ENCODE measurements at regions not wholly inside any gene's neighbourhood (a gene's known extent, or its start where the extent isn't known, plus 50 kb on each side); places are given as distances from the start of the nearest gene placed in this dataset.

DNA sequence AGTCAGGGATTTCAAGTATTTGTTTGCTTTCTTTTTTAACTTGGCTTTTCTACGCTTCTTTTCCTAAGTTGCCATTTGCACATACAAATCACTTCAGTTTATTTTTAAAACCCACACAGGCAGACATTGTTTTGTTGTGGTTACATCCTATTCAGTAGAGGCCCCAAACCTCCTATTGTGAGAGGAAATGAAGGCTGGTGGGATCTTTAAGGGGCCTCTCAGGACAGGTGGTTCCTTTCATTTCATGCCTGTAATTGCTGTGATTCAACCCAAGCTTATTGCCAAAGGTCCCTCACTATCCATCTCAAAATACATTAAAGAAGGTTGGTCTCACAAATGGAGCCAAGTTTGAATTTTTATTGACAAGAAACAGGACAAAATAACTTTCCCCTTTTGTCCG is 257.1 kb downstream of the ADAMTS20 start:
- no peak overlapping the region for H3K23ac ChIP-seq (ENCODE audit: low read length)
- no peak overlapping the region for H4K91ac ChIP-seq (ENCODE audit: low read depth, low read length)
- no peaks in the 10 kb centered on the region for H3K79me2 ChIP-seq (ENCODE audit: control insufficient read depth, insufficient read depth, low read length, poor library complexity)
- no peak overlapping the region for H2BK120ac ChIP-seq (ENCODE audit: insufficient read depth, low read length, poor library complexity)
- no peak overlapping the region for H3K18ac ChIP-seq (ENCODE audit: low read length)
- H3K4me2 ChIP-seq (ENCODE audit: low read length) = no peak overlapping the region
- no peaks in the 10 kb centered on the region for H3K4me1 ChIP-seq (ENCODE audit: control insufficient read depth in 1 of 2, insufficient read depth in 2 of 2, low read length in 2 of 2)
- no peak overlapping the region for H3K4me3 ChIP-seq (ENCODE audit: low read depth, low read length)
- no peak overlapping the region for H2AK5ac ChIP-seq (ENCODE audit: low read length)
- H3K9ac ChIP-seq (ENCODE audit: low read length) = no peak overlapping the region
- no peak for DNase-seq
- H3K36me3 ChIP-seq (ENCODE audit: control insufficient read depth in 1 of 2, insufficient read depth in 2 of 2, low read length in 2 of 2) = no peaks in the 10 kb centered on the region
- no peak overlapping the region for H3K27ac ChIP-seq (ENCODE audit: low read depth, low read length)
- H2BK5ac ChIP-seq (ENCODE audit: low read depth, low read length, poor library complexity) = no peak overlapping the region
- no peak overlapping the region for H2AFZ ChIP-seq (ENCODE audit: insufficient read depth, low read length, poor library complexity)
- H3K9me3 ChIP-seq (ENCODE audit: insufficient read depth, low read depth, low read length) = no peaks in the 10 kb centered on the region
- H3K79me1 ChIP-seq (ENCODE audit: low read length) = no peaks in the 10 kb centered on the region
- H3K14ac ChIP-seq (ENCODE audit: low read length) = no peak overlapping the region
- WGBS (ENCODE audit: extremely low coverage, insufficient coverage, insufficient read length) = no CpG with 5 or more reads among the region's 2 CpGs
- H4K8ac ChIP-seq (ENCODE audit: low read depth, low read length) = no peak overlapping the region
- no peak overlapping the region for H2BK12ac ChIP-seq (ENCODE audit: low read length)
- no peaks in the 10 kb centered on the region for H3K27me3 ChIP-seq (ENCODE audit: insufficient read depth, low read length)
- H3K4ac ChIP-seq (ENCODE audit: low read depth, low read length) = no peak overlapping the region
- no peak overlapping the region for H4K12ac ChIP-seq (ENCODE audit: low read depth, low read length)

DNA sequence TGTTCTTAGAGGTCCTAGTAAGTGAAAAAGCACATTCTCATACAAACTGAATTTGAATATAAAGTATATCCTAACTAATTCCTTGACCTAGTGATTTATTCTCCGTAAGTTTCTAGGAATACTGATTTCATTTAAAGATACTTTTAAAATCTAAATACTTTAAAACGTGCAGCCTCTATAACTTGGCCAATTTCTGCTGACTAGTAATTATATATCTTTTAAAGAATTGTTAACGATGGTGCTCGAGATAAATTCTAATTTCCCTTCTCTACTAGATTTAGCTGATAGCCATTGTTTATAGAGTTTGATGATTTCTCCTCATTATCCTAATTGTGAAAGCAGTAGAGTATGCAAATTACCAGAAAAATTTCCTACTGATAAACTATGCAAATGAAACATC is 257.9 kb downstream of the ADAMTS20 start:
- Histone ChIP-seq H3K4me3 (ENCODE audit: low read depth, low read length) (no peak overlapping the region), H3K14ac (ENCODE audit: low read length) (no peak overlapping the region), H4K12ac (ENCODE audit: low read depth, low read length) (no peak overlapping the region), H3K79me2 (ENCODE audit: control insufficient read depth, insufficient read depth, low read length, poor library complexity) (no peaks in the 10 kb centered on the region), H3K4me1 (ENCODE audit: control insufficient read depth in 1 of 2, insufficient read depth in 2 of 2, low read length in 2 of 2) (no peaks in the 10 kb centered on the region), H2BK120ac (ENCODE audit: insufficient read depth, low read length, poor library complexity) (no peak overlapping the region), H3K4ac (ENCODE audit: low read depth, low read length) (no peak overlapping the region), H3K9ac (ENCODE audit: low read length) (no peak overlapping the region), H3K18ac (ENCODE audit: low read length) (no peak overlapping the region), H3K27me3 (ENCODE audit: insufficient read depth, low read length) (no peaks in the 10 kb centered on the region), H3K36me3 (ENCODE audit: control insufficient read depth in 1 of 2, insufficient read depth in 2 of 2, low read length in 2 of 2) (no peaks in the 10 kb centered on the region), H4K91ac (ENCODE audit: low read depth, low read length) (no peak overlapping the region), H3K79me1 (ENCODE audit: low read length) (no peaks in the 10 kb centered on the region), H3K9me3 (ENCODE audit: insufficient read depth, low read depth, low read length) (no peaks in the 10 kb centered on the region), H3K23ac (ENCODE audit: low read length) (no peak overlapping the region), H3K27ac (ENCODE audit: low read depth, low read length) (no peak overlapping the region), H2AFZ (ENCODE audit: insufficient read depth, low read length, poor library complexity) (no peak overlapping the region), H2BK12ac (ENCODE audit: low read length) (no peak overlapping the region), H2BK5ac (ENCODE audit: low read depth, low read length, poor library complexity) (no peak overlapping the region), H2AK5ac (ENCODE audit: low read length) (no peak overlapping the region), H4K8ac (ENCODE audit: low read depth, low read length) (no peak overlapping the region), H3K4me2 (ENCODE audit: low read length) (no peak overlapping the region)
- WGBS (ENCODE audit: extremely low coverage, insufficient coverage, insufficient read length) = no CpG with 5 or more reads among the region's 4 CpGs
- DNase-seq = no peak

DNA sequence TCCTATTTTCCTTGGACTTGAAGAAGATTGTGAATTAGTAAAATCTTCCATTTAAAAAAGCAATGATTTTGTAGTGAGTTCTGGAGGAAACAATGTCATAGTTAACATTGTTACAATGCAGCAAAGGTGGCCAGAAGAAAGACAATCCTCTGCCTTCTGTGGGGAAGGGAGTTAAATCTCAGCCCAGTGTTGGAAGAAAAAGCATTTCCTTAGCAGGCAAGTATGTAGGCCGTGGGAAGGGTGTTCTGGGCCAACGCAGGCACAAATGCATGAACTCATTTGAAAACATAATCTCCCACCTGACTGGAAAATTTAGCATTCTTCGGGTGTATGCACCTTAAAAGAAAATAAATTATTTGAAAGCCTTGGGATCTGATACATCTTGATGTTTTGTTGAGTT is 258.6 kb downstream of the ADAMTS20 start:
- Histone ChIP-seq H2AK5ac (ENCODE audit: low read length) (no peak overlapping the region), H3K14ac (ENCODE audit: low read length) (no peak overlapping the region)

DNA sequence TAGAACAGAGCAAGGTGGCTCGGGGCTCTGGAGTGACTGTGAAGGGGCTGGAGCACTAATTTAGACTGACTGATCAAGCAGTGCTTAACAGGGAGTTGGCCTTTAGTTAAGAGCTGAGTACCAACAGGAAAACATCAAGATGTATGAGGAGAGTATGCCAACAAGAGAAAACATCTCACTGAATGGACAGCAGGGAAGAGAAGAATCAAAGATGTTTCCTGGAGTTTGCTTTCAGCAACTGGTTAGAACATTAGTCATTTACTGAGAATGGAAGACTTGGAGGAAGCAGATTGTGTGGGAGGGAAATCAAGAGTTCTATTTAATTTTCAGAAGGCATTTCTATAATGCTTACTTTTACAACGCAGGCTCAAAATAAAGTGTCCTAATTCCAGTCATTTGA is 259.3 kb downstream of the ADAMTS20 start:
- H3K4me3 ChIP-seq (ENCODE audit: low read depth, low read length) = no peak overlapping the region
- DNase-seq = no peak
- H2AFZ ChIP-seq (ENCODE audit: insufficient read depth, low read length, poor library complexity) = no peak overlapping the region
- H3K4me2 ChIP-seq (ENCODE audit: low read length) = no peak overlapping the region
- H3K23ac ChIP-seq (ENCODE audit: low read length) = no peak overlapping the region
- no peak overlapping the region for H3K9ac ChIP-seq (ENCODE audit: low read length)
- H3K14ac ChIP-seq (ENCODE audit: low read length) = no peak overlapping the region
- no peaks in the 10 kb centered on the region for H3K79me1 ChIP-seq (ENCODE audit: low read length)
- no peaks in the 10 kb centered on the region for H3K27me3 ChIP-seq (ENCODE audit: insufficient read depth, low read length)
- WGBS (ENCODE audit: extremely low coverage, insufficient coverage, insufficient read length) = no CpG with 5 or more reads among the region's 2 CpGs
- no peak overlapping the region for H3K27ac ChIP-seq (ENCODE audit: low read depth, low read length)
- H4K12ac ChIP-seq (ENCODE audit: low read depth, low read length) = no peak overlapping the region
- no peaks in the 10 kb centered on the region for H3K9me3 ChIP-seq (ENCODE audit: insufficient read depth, low read depth, low read length)
- no peak overlapping the region for H3K18ac ChIP-seq (ENCODE audit: low read length)
- H3K4me1 ChIP-seq (ENCODE audit: control insufficient read depth in 1 of 2, insufficient read depth in 2 of 2, low read length in 2 of 2) = peaks cover 0 to 4% of the 10 kb centered on the region in 2 experiments
- H3K4ac ChIP-seq (ENCODE audit: low read depth, low read length) = no peak overlapping the region
- no peak overlapping the region for H2BK12ac ChIP-seq (ENCODE audit: low read length)
- no peak overlapping the region for H4K91ac ChIP-seq (ENCODE audit: low read depth, low read length)
- H2BK5ac ChIP-seq (ENCODE audit: low read depth, low read length, poor library complexity) = no peak overlapping the region
- H2AK5ac ChIP-seq (ENCODE audit: low read length) = no peak overlapping the region
- H4K8ac ChIP-seq (ENCODE audit: low read depth, low read length) = no peak overlapping the region
- H3K36me3 ChIP-seq (ENCODE audit: control insufficient read depth in 1 of 2, insufficient read depth in 2 of 2, low read length in 2 of 2) = no peaks in the 10 kb centered on the region
- H2BK120ac ChIP-seq (ENCODE audit: insufficient read depth, low read length, poor library complexity) = no peak overlapping the region
- H3K79me2 ChIP-seq (ENCODE audit: control insufficient read depth, insufficient read depth, low read length, poor library complexity) = no peaks in the 10 kb centered on the region

More for the DNA sequence above, 258.6 kb downstream of the ADAMTS20 start:
- Histone ChIP-seq H3K9ac (ENCODE audit: low read length) (no peak overlapping the region), H2BK12ac (ENCODE audit: low read length) (no peak overlapping the region), H3K4me1 (ENCODE audit: control insufficient read depth in 1 of 2, insufficient read depth in 2 of 2, low read length in 2 of 2) (peaks cover 0 to 4% of the 10 kb centered on the region in 2 experiments), H3K4ac (ENCODE audit: low read depth, low read length) (no peak overlapping the region), H3K79me2 (ENCODE audit: control insufficient read depth, insufficient read depth, low read length, poor library complexity) (no peaks in the 10 kb centered on the region), H3K27me3 (ENCODE audit: insufficient read depth, low read length) (no peaks in the 10 kb centered on the region), H3K23ac (ENCODE audit: low read length) (no peak overlapping the region), H3K4me2 (ENCODE audit: low read length) (no peak overlapping the region), H4K91ac (ENCODE audit: low read depth, low read length) (no peak overlapping the region), H3K36me3 (ENCODE audit: control insufficient read depth in 1 of 2, insufficient read depth in 2 of 2, low read length in 2 of 2) (no peaks in the 10 kb centered on the region), H2AFZ (ENCODE audit: insufficient read depth, low read length, poor library complexity) (no peak overlapping the region), H3K27ac (ENCODE audit: low read depth, low read length) (no peak overlapping the region), H4K12ac (ENCODE audit: low read depth, low read length) (no peak overlapping the region), H2BK120ac (ENCODE audit: insufficient read depth, low read length, poor library complexity) (no peak overlapping the region), H4K8ac (ENCODE audit: low read depth, low read length) (no peak overlapping the region), H3K18ac (ENCODE audit: low read length) (no peak overlapping the region), H2BK5ac (ENCODE audit: low read depth, low read length, poor library complexity) (no peak overlapping the region), H3K4me3 (ENCODE audit: low read depth, low read length) (no peak overlapping the region), H3K9me3 (ENCODE audit: insufficient read depth, low read depth, low read length) (no peaks in the 10 kb centered on the region), H3K79me1 (ENCODE audit: low read length) (no peaks in the 10 kb centered on the region)
- no peak for DNase-seq
- no CpG with 5 or more reads among the region's 3 CpGs for WGBS (ENCODE audit: extremely low coverage, insufficient coverage, insufficient read length)

All from trophoblast cell (in vitro differentiated cells and primary cell).